ENCODE measurements at regions not wholly inside any gene's neighbourhood (a gene's known extent, or its start where the extent isn't known, plus 50 kb on each side); places are given as distances from the start of the nearest gene placed in this dataset.

DNA sequence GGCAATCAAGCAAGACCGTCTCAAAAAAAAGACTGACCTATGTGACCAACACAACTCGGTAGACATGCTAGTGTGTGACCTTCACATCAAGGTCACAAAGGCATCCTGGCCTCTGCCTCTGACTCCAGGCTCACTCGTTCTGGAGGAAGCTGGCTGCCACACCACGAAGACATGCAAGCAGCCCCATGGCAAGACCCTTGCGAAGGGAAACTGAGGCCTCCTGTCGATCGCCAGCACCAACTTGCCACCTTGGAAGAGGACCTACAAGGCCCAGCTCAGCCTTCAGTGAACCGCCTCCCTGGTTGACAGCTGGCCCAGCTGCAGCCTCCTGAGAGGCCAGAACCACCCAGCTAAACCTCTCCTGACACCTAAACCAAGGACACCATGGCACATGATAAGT, 79.3 kb upstream of the ASAP2 start:
- no peak for TF ChIP-seq CTCF (IDR thresholded peaks at IDR 0.05)

GRCh38 chr2:9126540-9126939, 80.1 kb upstream of the ASAP2 start:
- no peaks in the 10 kb centered on the region for H3K9me3 ChIP-seq

More for the DNA sequence above, 79.3 kb upstream of the ASAP2 start:
- 93 to 97% (median 94%) methylated on average over 8 of the region's 8 CpGs for WGBS, 3 donors
- ATAC-seq (no peak), DNase-seq (no peak)
- Histone ChIP-seq H3K4me3 (no peak overlapping the region), H3K9me3 (no peaks in the 10 kb centered on the region), H3K36me3 (ENCODE audit: insufficient read depth in 1 of 2, low read depth in 1 of 2) (no peaks in the 10 kb centered on the region), H3K4me1 (no peaks in the 10 kb centered on the region), H3K27ac (no peak overlapping the region), H3K27me3 (ENCODE audit: insufficient read depth in 3 of 3, low read length in 2 of 3) (no peaks in the 10 kb centered on the region)
- intact Hi-C loops (cut with DNase I) = no loop called here

GRCh38 chr2:9124231-9124741, 82.3 kb upstream of the ASAP2 start:
- H3K9me3 ChIP-seq = no peaks in the 10 kb centered on the region
- TF ChIP-seq CTCF (IDR thresholded peaks at IDR 0.05) = no peak
- H3K36me3 ChIP-seq (ENCODE audit: insufficient read depth in 1 of 2, low read depth in 1 of 2) = no peaks in the 10 kb centered on the region
- no peaks in the 10 kb centered on the region for H3K27me3 ChIP-seq (ENCODE audit: insufficient read depth in 3 of 3, low read length in 2 of 3)
- intact Hi-C loops (cut with DNase I) = no loop called here
- 29 to 36% (median 32%) methylated on average over 14 of the region's 14 CpGs for WGBS, 3 donors
- H3K4me1 ChIP-seq = no peaks in the 10 kb centered on the region
- H3K27ac ChIP-seq = no peak overlapping the region
- ATAC-seq = no peak
- no peak for DNase-seq
- no peak overlapping the region for H3K4me3 ChIP-seq

More at GRCh38 chr2:9126540-9126939, 80.1 kb upstream of the ASAP2 start:
- no peak for ATAC-seq
- WGBS, 3 donors = 97 to 99% (median 99%) methylated on average over 3 of the region's 3 CpGs
- DNase-seq = no peak
- intact Hi-C loops (cut with DNase I) = no loop called here
- H3K27ac ChIP-seq = no peak overlapping the region
- no peak for TF ChIP-seq CTCF (IDR thresholded peaks at IDR 0.05)
- no peaks in the 10 kb centered on the region for H3K27me3 ChIP-seq (ENCODE audit: insufficient read depth in 3 of 3, low read length in 2 of 3)
- H3K4me3 ChIP-seq = no peak overlapping the region
- no peaks in the 10 kb centered on the region for H3K4me1 ChIP-seq
- no peaks in the 10 kb centered on the region for H3K36me3 ChIP-seq (ENCODE audit: insufficient read depth in 1 of 2, low read depth in 1 of 2)

GRCh38 chr2:9123069-9123468, 83.5 kb upstream of the ASAP2 start:
- Histone ChIP-seq H3K27ac (no peak overlapping the region), H3K9me3 (no peaks in the 10 kb centered on the region), H3K36me3 (ENCODE audit: insufficient read depth in 1 of 2, low read depth in 1 of 2) (no peaks in the 10 kb centered on the region), H3K27me3 (ENCODE audit: insufficient read depth in 3 of 3, low read length in 2 of 3) (no peaks in the 10 kb centered on the region), H3K4me1 (no peaks in the 10 kb centered on the region), H3K4me3 (no peak overlapping the region)
- no peak for DNase-seq
- TF ChIP-seq CTCF (IDR thresholded peaks at IDR 0.05) = no peak
- intact Hi-C loops (cut with DNase I) = no loop called here
- ATAC-seq = no peak
- WGBS, 3 donors = 68 to 84% (median 76%) methylated on average over 5 of the region's 5 CpGs

DNA sequence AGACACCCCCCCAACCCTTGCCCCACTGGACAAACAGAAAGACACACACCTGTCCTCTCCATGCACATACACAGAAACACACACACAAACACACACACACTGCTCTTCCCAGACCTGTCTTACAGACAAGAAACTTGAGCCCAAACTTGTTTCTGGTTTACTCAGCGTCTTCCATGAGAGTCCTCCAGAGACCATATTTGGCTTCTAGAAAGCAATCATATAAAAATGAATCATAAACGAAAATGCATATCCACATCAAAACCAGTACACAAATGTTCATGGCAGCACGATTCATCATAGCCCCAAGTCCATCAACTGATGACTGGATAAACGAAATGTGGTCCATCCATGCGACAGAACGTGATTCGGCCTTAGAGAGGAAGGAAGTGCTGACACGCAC, 84.2 kb upstream of the ASAP2 start:
- no peak for ATAC-seq

More for the DNA sequence above, 84.2 kb upstream of the ASAP2 start:
- Histone ChIP-seq H3K27ac (no peak overlapping the region), H3K27me3 (ENCODE audit: insufficient read depth in 3 of 3, low read length in 2 of 3) (no peaks in the 10 kb centered on the region), H3K4me3 (no peak overlapping the region), H3K9me3 (no peaks in the 10 kb centered on the region), H3K4me1 (no peaks in the 10 kb centered on the region), H3K36me3 (ENCODE audit: insufficient read depth in 1 of 2, low read depth in 1 of 2) (no peaks in the 10 kb centered on the region)
- TF ChIP-seq CTCF (IDR thresholded peaks at IDR 0.05) = no peak
- 92 to 94% (median 92%) methylated on average over 8 of the region's 8 CpGs for WGBS, 3 donors
- intact Hi-C loops (cut with DNase I) = no loop called here
- DNase-seq = no peak
